ENCODE measurements at regions not wholly inside any gene's neighbourhood (a gene's known extent, or its start where the extent isn't known, plus 50 kb on each side); places are given as distances from the start of the nearest gene placed in this dataset.
"Not testable (repeated sequence)": the region's sequence is repeated elsewhere in the genome, so short reads cannot be mapped to it uniquely, and the experiment has no call there.

DNA sequence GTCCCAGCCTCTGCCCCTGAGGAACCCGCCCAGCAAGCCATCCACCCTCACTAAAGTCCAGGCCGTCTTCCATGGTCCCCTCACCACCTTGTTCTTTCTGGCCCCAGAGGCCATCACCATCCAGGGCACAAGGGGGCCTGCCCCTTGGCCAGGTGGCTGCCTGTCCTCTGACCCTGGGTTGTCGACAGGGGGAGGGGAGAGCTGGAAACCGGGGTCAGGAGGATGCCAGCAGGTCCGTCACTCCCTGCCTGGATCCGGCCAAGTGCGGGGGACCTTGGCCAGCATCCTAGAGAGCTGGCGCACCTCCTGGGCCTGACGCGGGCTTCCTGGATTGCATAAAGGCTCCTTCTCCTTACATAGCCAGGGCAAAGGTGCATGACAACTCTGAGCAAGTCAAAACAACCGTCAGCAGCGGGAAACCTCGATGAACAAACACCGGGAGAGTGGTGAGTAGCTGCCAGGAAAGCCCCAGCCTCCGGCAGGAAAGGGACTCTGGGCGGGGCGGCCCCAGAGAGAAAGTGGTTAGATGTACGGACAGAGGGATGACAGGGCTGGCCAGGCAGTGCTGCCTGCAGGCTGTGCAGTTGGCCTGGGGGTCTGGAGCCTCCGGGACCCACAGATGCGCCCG, 4461.2 kb upstream of the TPTE start:
- TF ChIP-seq POLR2A, POLR2AphosphoS5, EP300 (IDR thresholded peaks at IDR 0.05): not testable (repeated sequence)
- TF ChIP-seq, protein P1, sequence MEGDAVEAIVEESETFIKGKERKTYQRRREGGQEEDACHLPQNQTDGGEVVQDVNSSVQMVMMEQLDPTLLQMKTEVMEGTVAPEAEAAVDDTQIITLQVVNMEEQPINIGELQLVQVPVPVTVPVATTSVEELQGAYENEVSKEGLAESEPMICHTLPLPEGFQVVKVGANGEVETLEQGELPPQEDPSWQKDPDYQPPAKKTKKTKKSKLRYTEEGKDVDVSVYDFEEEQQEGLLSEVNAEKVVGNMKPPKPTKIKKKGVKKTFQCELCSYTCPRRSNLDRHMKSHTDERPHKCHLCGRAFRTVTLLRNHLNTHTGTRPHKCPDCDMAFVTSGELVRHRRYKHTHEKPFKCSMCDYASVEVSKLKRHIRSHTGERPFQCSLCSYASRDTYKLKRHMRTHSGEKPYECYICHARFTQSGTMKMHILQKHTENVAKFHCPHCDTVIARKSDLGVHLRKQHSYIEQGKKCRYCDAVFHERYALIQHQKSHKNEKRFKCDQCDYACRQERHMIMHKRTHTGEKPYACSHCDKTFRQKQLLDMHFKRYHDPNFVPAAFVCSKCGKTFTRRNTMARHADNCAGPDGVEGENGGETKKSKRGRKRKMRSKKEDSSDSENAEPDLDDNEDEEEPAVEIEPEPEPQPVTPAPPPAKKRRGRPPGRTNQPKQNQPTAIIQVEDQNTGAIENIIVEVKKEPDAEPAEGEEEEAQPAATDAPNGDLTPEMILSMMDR (IDR thresholded peaks at IDR 0.05): not testable (repeated sequence)
